WERI-Rb-1 (cell line): ENCODE measurements at regions not wholly inside any gene's neighbourhood (a gene's known extent, or its start where the extent isn't known, plus 50 kb on each side); places are given as distances from the start of the nearest gene placed in this dataset.
"Not testable (repeated sequence)": the region's sequence is repeated elsewhere in the genome, so short reads cannot be mapped to it uniquely, and the experiment has no call there.

Source experiments
- DNase-seq: peaks from one replicate; pipeline ENCODE4 v3.0.0-alpha.2; 2020
- H3K27ac ChIP-seq: fragments of 250-450 bp; sonication (Bioruptor Pico); 2 replicates; pipeline ENCODE4 v1.5.1; 2020; ENCODE audit warnings: mild to moderate bottlenecking, moderate library complexity
- H3K27me3 ChIP-seq: fragments of 250-450 bp; sonication (Bioruptor Pico); 2 replicates; pipeline ENCODE4 v1.5.1; 2021; ENCODE audit warnings: mild to moderate bottlenecking, low read depth, moderate library complexity; ENCODE audit not compliant: insufficient read depth, severe bottlenecking
- H3K36me3 ChIP-seq: fragments of 250-450 bp; sonication (Bioruptor Pico); 2 replicates; pipeline ENCODE4 v1.5.1; 2020; ENCODE audit warnings: mild to moderate bottlenecking, moderate library complexity
- H3K4me3 ChIP-seq: 2 replicates; pipeline ENCODE4 v1.5.1; 2011; ENCODE audit warnings: low read depth, mild to moderate bottlenecking, control low read depth, low read length
- H3K9me3 ChIP-seq: fragments of 250-450 bp; sonication (Bioruptor Pico); 2 replicates; pipeline ENCODE4 v1.5.1; 2021; ENCODE audit warnings: mild to moderate bottlenecking, moderate library complexity; ENCODE audit not compliant: severe bottlenecking
- TF ChIP-seq, protein P1 (sequence below): IDR thresholded peaks from 2 replicates; pipeline ENCODE4 v1.5.1; 2011; ENCODE audit warnings: low read depth, mild to moderate bottlenecking, control low read depth, inconsistent platforms, low read length

- not testable (repeated sequence) for DNase-seq, H3K9me3 ChIP-seq, H3K36me3 ChIP-seq, H3K27me3 ChIP-seq, H3K4me3 ChIP-seq, H3K27ac ChIP-seq
Observed at GRCh38 chr15:20142906-20143305, 398.7 kb downstream of the GOLGA6L6 start.

DNA sequence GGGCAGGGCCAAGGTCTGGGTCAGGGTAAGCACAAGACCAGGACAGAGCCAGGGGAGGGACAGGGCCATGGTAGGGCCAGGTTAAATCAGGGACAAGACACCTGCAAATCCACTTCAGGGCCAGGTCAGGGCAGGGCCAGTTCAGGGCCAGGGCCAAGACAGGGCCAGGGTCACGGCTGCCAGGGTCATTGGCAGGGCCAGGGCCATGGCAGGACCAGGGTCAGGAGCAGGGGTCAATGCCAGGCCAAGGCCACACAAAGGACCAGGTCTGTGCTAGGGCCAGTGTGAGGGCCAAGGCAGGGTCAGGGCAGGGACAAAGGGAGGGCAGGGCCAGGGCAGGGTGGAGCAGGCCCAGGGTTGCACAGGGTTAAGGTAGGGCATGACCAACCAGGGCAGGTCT, 399.2 kb downstream of the GOLGA6L6 start:
- not testable (repeated sequence) for H3K27me3 ChIP-seq, H3K27ac ChIP-seq, DNase-seq, H3K4me3 ChIP-seq, H3K36me3 ChIP-seq, H3K9me3 ChIP-seq

DNA sequence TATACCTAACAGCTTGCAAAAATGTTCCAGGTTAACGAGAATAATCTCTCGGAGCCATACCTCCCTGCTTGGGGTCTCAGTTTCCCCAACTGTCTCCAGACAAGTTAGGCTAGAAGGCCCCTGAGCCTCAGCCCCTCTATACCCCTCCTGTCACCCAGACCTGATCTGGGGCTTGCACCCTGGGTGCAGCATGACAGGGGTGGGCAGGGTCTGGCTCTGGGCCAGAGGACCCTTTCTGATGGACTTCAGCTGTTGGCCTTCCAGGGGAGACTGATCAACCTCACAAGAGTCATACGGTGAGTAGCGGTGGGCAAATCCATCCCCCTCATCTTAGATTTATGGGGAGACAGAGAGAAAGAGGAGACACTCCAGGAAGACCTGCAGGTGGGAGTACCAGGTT, 416.9 kb downstream of the GOLGA6L6 start:
- not testable (repeated sequence) for H3K4me3 ChIP-seq, H3K9me3 ChIP-seq, DNase-seq, H3K27ac ChIP-seq, H3K36me3 ChIP-seq, H3K27me3 ChIP-seq

DNA sequence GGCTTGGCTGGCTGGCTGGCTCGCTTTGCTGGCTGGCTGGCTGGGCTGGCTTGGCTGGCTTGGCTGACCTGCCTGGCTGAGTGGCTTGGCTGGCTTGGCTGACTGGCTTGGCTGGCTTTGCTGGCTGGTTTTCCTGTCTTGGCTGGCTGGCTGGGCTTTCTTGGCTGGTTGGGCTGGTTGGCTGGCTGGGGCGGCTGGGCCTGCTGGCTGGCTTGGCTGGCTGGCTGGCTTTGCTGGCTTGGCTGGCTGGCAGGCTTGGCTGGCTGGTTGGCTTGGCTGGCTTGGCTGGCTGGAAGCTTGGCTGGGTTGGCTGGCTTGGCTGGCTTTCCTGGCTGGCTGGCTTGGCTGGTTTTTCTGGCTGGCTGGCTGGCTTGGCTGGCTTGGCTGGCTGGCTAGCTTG, 435.6 kb downstream of the GOLGA6L6 start:
- H3K36me3 ChIP-seq = no peaks in the 10 kb centered on the region
- no peak overlapping the region for H3K4me3 ChIP-seq
- no peak for DNase-seq
- peaks cover 5% of the 10 kb centered on the region for H3K9me3 ChIP-seq
- TF ChIP-seq, protein P1, sequence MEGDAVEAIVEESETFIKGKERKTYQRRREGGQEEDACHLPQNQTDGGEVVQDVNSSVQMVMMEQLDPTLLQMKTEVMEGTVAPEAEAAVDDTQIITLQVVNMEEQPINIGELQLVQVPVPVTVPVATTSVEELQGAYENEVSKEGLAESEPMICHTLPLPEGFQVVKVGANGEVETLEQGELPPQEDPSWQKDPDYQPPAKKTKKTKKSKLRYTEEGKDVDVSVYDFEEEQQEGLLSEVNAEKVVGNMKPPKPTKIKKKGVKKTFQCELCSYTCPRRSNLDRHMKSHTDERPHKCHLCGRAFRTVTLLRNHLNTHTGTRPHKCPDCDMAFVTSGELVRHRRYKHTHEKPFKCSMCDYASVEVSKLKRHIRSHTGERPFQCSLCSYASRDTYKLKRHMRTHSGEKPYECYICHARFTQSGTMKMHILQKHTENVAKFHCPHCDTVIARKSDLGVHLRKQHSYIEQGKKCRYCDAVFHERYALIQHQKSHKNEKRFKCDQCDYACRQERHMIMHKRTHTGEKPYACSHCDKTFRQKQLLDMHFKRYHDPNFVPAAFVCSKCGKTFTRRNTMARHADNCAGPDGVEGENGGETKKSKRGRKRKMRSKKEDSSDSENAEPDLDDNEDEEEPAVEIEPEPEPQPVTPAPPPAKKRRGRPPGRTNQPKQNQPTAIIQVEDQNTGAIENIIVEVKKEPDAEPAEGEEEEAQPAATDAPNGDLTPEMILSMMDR = no peak
- H3K27me3 ChIP-seq = no peaks in the 10 kb centered on the region
- no peak overlapping the region for H3K27ac ChIP-seq

DNA sequence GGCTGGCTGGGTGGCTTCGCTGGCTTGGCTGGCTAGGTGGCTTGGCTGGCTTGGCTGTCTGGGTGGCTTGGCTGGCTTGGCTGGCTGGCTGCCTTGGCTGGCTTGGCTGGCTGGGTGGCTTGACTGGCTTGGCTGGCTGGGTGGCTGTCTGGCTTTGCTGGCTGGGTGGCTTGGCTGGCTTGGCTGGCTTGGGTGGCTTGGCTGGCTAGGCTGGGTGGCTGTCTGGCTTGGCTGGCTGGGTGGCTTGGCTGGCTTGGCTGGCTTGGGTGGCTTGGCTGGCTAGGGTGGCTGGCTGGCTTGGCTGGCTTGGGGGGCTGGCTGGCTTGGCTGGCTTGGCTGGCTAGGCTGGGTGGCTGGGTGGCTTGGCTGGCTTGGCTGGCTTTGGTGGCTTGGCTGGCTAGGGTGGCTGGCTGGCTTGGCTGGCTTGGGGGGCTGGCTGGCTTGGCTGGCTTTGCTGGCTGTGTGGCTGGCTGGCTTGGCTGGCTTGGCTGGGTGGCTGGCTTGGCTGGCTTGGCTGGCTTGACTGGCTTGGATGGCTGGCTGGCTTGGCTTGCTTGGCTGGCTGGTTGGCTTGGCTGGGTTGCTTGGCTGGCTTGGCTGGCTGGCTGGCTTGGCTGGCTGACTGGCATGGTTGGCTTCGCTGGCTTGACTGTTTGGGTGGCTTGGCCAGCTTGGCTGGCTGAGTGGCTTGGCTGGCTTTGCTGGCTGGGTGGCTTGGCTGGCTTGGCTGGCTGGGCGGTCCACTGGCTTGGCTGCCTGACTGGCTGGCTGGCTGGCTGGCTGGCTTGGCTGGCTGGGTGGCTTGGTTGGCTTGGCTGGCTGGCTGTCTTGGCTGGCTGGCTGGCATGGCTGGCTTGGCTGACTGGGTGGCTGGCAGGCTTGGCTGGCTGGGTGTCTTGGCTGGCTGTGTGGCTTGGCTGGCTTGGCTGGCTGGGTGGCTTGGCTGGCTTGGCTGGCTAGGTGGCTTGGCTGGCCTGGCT, 436.3 kb downstream of the GOLGA6L6 start:
- H3K27me3 ChIP-seq, H3K9me3 ChIP-seq, H3K4me3 ChIP-seq, H3K27ac ChIP-seq, H3K36me3 ChIP-seq, DNase-seq: not testable (repeated sequence)

- not testable (repeated sequence) for H3K9me3 ChIP-seq, H3K27ac ChIP-seq, H3K27me3 ChIP-seq, H3K36me3 ChIP-seq, H3K4me3 ChIP-seq
- peak; percentile 10 for DNase-seq
Observed at GRCh38 chr15:20104551-20104950, 437.0 kb downstream of the GOLGA6L6 start.

GRCh38 chr15:20102862-20103261, 438.7 kb downstream of the GOLGA6L6 start:
- H3K27me3 ChIP-seq, H3K9me3 ChIP-seq, H3K4me3 ChIP-seq, H3K27ac ChIP-seq, H3K36me3 ChIP-seq: not testable (repeated sequence)
- DNase-seq = peak; percentile 17

GRCh38 chr15:20102209-20102608, 439.4 kb downstream of the GOLGA6L6 start:
- not testable (repeated sequence) for H3K27me3 ChIP-seq, H3K9me3 ChIP-seq, H3K27ac ChIP-seq, H3K36me3 ChIP-seq, H3K4me3 ChIP-seq
- peak; percentile 19 for DNase-seq

DNA sequence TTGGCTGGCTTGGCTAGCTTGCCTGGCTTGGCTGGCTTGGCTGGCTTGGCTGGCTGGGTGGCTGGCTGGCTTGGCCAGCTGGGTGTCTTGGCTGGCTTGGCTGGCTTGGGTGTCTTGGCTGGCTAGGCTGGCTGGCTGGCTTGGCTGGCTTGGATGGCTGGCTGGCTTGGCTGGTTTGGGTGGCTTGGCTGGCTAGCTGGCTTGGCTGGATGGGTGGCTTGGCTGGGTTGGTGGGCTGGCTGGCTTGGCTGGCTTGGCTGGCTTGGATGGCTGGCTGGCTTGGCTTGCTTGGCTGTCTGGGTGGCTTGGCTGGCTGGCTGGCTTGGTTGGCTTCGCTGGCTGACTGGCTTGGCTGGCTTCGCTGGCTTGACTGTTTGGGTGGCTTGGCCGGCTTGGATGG, 440.3 kb downstream of the GOLGA6L6 start:
- DNase-seq, H3K9me3 ChIP-seq, H3K27ac ChIP-seq, H3K4me3 ChIP-seq, H3K36me3 ChIP-seq, H3K27me3 ChIP-seq: not testable (repeated sequence)

GRCh38 chr15:20100604-20101270, 440.9 kb downstream of the GOLGA6L6 start:
- H3K4me3 ChIP-seq, H3K36me3 ChIP-seq, H3K9me3 ChIP-seq: not testable (repeated sequence)

DNA sequence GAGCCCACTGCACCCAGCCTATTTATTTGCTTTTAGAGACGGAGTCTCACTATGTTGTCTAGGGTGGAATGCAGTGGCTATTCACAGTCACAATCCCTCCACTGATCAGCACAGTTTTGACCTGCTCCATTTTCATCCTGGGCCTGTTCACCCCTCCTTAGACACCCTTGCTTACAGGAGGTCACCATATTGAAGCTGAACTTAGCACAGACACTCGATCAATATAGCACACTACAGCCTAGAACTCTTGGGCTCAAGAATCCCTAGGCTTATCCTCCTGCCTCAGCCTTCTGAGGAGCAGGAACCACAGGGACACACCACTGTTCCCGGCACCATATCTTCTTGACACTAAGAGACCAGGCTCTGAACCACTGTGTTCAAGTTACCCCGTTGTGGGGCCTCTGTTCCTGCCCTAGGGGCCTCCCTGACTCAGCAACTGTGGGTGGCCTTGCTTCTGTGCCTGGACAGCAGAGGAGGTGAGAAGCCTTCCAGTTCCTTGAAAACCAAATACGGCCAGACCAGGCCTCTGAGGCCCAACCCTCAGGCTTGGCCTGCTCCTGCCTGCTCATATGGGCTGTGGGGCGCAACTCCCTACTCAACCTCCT, 445.8 kb downstream of the GOLGA6L6 start:
- H3K36me3 ChIP-seq, H3K27me3 ChIP-seq, DNase-seq, H3K27ac ChIP-seq, H3K9me3 ChIP-seq, H3K4me3 ChIP-seq: not testable (repeated sequence)

More at GRCh38 chr15:20100604-20101270, 440.9 kb downstream of the GOLGA6L6 start:
- not testable (repeated sequence) for H3K27ac ChIP-seq, DNase-seq, H3K27me3 ChIP-seq

GRCh38 chr15:20089541-20089940, 452.1 kb downstream of the GOLGA6L6 start:
- H3K9me3 ChIP-seq, H3K36me3 ChIP-seq, H3K27ac ChIP-seq, H3K27me3 ChIP-seq, H3K4me3 ChIP-seq, DNase-seq: not testable (repeated sequence)

GRCh38 chr15:20084026-20084425, 457.6 kb downstream of the GOLGA6L6 start:
- not testable (repeated sequence) for DNase-seq, H3K4me3 ChIP-seq, H3K9me3 ChIP-seq, H3K27me3 ChIP-seq, H3K27ac ChIP-seq, H3K36me3 ChIP-seq
